ENCODE measurements at regions not wholly inside any gene's neighbourhood (a gene's known extent, or its start where the extent isn't known, plus 50 kb on each side); places are given as distances from the start of the nearest gene placed in this dataset.

DNA sequence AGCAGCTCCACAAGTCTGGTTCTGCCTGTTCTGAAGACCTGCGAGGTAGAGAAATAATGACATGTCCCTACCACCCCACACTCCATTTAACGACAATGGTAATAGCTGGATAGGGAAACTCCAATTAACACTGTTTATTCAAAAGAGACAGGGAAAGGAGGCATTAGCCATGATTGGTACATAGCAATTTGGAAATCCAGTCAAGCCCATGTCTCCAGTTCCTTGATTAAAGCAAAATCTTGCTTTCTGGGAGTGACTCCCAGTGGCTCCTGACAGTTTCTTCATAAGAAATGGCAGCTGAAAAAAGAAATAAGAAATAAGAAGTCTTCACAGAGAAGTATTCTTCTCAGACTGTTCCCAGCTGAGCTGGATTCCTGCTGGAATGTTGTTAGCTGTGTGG, 140.7 kb upstream of the LYZL2 start:
- TF ChIP-seq, protein P1, sequence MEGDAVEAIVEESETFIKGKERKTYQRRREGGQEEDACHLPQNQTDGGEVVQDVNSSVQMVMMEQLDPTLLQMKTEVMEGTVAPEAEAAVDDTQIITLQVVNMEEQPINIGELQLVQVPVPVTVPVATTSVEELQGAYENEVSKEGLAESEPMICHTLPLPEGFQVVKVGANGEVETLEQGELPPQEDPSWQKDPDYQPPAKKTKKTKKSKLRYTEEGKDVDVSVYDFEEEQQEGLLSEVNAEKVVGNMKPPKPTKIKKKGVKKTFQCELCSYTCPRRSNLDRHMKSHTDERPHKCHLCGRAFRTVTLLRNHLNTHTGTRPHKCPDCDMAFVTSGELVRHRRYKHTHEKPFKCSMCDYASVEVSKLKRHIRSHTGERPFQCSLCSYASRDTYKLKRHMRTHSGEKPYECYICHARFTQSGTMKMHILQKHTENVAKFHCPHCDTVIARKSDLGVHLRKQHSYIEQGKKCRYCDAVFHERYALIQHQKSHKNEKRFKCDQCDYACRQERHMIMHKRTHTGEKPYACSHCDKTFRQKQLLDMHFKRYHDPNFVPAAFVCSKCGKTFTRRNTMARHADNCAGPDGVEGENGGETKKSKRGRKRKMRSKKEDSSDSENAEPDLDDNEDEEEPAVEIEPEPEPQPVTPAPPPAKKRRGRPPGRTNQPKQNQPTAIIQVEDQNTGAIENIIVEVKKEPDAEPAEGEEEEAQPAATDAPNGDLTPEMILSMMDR (IDR thresholded peaks at IDR 0.05), result no peak
- no peak for TF ChIP-seq POLR2A (IDR thresholded peaks at IDR 0.05)
